Liver (tissue), 7 donors: ENCODE measurements at regions not wholly inside any gene's neighbourhood (a gene's known extent, or its start where the extent isn't known, plus 50 kb on each side); places are given as distances from the start of the nearest gene placed in this dataset.

Experiments used
- DNase-seq: peaks from one replicate; pipeline ENCODE4 v3.0.0-alpha.2; 2017; ENCODE audit warnings: low spot score
- H3K27ac ChIP-seq, 2 donors: one replicate each; pipeline ENCODE4 v1.7.0; 2013; ENCODE audit warnings: inconsistent platforms in 2 of 2, low read length in 2 of 2, control low read depth in 1 of 2, low read depth in 1 of 2, mild to moderate bottlenecking in 1 of 2
- H3K27me3 ChIP-seq, 4 donors: one replicate each; pipeline versions ENCODE4 v1.6.1 to v1.7.0; 2013; ENCODE audit warnings: low read length in 3 of 4, inconsistent platforms in 1 of 4, mild to moderate bottlenecking in 1 of 4, moderate library complexity in 1 of 4; ENCODE audit not compliant: control insufficient read depth in 4 of 4, insufficient read depth in 4 of 4
- H3K36me3 ChIP-seq, 4 donors: one replicate each; pipeline versions ENCODE4 v1.6.1 to v1.7.0; 2013; ENCODE audit warnings: low read length in 3 of 4, mild to moderate bottlenecking in 3 of 4, low read depth in 1 of 4, moderate library complexity in 1 of 4; ENCODE audit not compliant: control insufficient read depth in 4 of 4, insufficient read depth in 3 of 4
- H3K4me1 ChIP-seq, 4 donors: one replicate each; pipeline versions ENCODE4 v1.6.1 to v1.7.0; 2013; ENCODE audit warnings: low read length in 3 of 4, mild to moderate bottlenecking in 3 of 4, moderate library complexity in 1 of 4; ENCODE audit not compliant: control insufficient read depth in 4 of 4, insufficient read depth in 4 of 4
- H3K4me3 ChIP-seq, 3 donors: one replicate each; pipeline versions ENCODE4 v1.6.1 to v1.7.0; 2013; ENCODE audit warnings: low read length in 3 of 3, control low read depth in 1 of 3, low read depth in 1 of 3, mild to moderate bottlenecking in 1 of 3
- H3K9ac ChIP-seq, 2 donors: one replicate each; pipeline ENCODE4 v1.7.0; 2013; ENCODE audit warnings: low read length in 2 of 2, mild to moderate bottlenecking in 2 of 2, moderate library complexity in 2 of 2, control low read depth in 1 of 2, low read depth in 1 of 2
- H3K9me3 ChIP-seq, 4 donors: one replicate each; pipeline versions ENCODE4 v1.6.1 to v1.7.0; 2013; ENCODE audit warnings: low read length in 3 of 4; ENCODE audit not compliant: control insufficient read depth in 4 of 4
- EGR1 ChIP-seq, 2 donors: IDR thresholded peaks; 2 replicates each; pipeline ENCODE4 v1.6.1; 2016 to 2018; ENCODE audit warnings: antibody characterized with exemption in 2 of 2, low read depth in 2 of 2
- FOXA1 ChIP-seq: IDR thresholded peaks from 2 replicates; pipeline ENCODE4 v1.6.1; 2016; ENCODE audit warnings: antibody characterized with exemption
- FOXA2 ChIP-seq: IDR thresholded peaks from 2 replicates; pipeline ENCODE4 v1.6.1; 2016; ENCODE audit warnings: antibody characterized with exemption
- GABPA ChIP-seq, 2 donors: IDR thresholded peaks in 1 of 2; conservative IDR thresholded peaks in 1 of 2; 2 replicates each; pipeline ENCODE4 v1.6.1; 2016; ENCODE audit warnings: antibody characterized with exemption in 2 of 2, mild to moderate bottlenecking in 1 of 2, moderate library complexity in 1 of 2
- HNF4G ChIP-seq: IDR thresholded peaks from 2 replicates; pipeline ENCODE4 v1.6.1; 2016; ENCODE audit warnings: antibody characterized with exemption
- JUND ChIP-seq, 2 donors: IDR thresholded peaks; 2 replicates each; pipeline ENCODE4 v1.6.1; 2016; ENCODE audit warnings: antibody characterized with exemption in 2 of 2
- RAD21 ChIP-seq, 2 donors: IDR thresholded peaks; 2 replicates each; pipeline ENCODE4 v1.6.1; 2016; ENCODE audit warnings: antibody characterized with exemption in 2 of 2, mild to moderate bottlenecking in 2 of 2
- RXRA ChIP-seq, 2 donors: IDR thresholded peaks; 2 replicates each; pipeline ENCODE4 v1.6.1; 2017 to 2018; ENCODE audit warnings: antibody characterized with exemption in 2 of 2, mild to moderate bottlenecking in 1 of 2
- SP1 ChIP-seq: IDR thresholded peaks from 2 replicates; pipeline ENCODE4 v1.6.1; 2018; ENCODE audit warnings: antibody characterized with exemption, mild to moderate bottlenecking
- TAF1 ChIP-seq: conservative IDR thresholded peaks from 2 replicates; pipeline ENCODE4 v1.6.1; 2016; ENCODE audit warnings: antibody characterized with exemption, mild to moderate bottlenecking
- YY1 ChIP-seq: IDR thresholded peaks from 2 replicates; pipeline ENCODE4 v1.6.1; 2016; ENCODE audit warnings: antibody characterized with exemption, mild to moderate bottlenecking
- WGBS: extraction: QIAGEN DNeasy Blood & Tissue Kit; methylation state at CpG from one replicate; pipeline ENCODE4 v1.1.7; 2013; 5-methylcytosine and 5-hydroxymethylcytosine counted together
- TF ChIP-seq, protein P1 (sequence below): IDR thresholded peaks from 2 replicates; pipeline ENCODE4 v1.6.1; 2016; ENCODE audit warnings: antibody characterized with exemption
- TF ChIP-seq, protein P2 (sequence below): IDR thresholded peaks from 2 replicates; pipeline ENCODE4 v1.6.1; 2016; ENCODE audit warnings: antibody characterized with exemption
- TF ChIP-seq, protein P3 (sequence below): IDR thresholded peaks from 2 replicates; pipeline ENCODE4 v1.6.1; 2016; ENCODE audit warnings: antibody characterized with exemption
- donor health status: healthy.
- donor health status: healthy.
- donor health status: healthy.
- donor health status: healthy.

DNA sequence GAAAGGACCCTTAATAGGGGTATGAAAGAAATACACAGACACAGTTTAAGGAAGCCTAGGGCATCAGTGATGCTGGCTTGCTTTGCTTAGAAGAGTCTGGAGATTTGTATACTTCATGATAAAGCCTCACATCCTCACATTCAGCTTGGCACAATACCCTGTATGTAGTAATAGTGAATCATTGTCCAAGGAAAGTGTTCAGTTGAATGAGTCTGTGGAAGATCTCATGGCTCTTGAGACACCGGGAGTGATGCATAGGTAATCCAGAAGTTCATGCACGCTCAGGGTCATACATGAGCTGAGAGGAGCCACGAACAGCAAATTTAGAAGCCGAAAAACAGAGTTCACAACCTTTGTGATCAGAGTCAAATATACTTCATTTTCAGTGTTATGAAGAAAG lies 537.2 kb upstream of the TMPRSS15 start:
- no peak overlapping the region for H3K9ac ChIP-seq
- H3K36me3 ChIP-seq = no peaks in the 10 kb centered on the region
- TF ChIP-seq GABPA (IDR thresholded peaks at IDR 0.05 in 1 of 2, conservative IDR thresholded peaks at IDR 0.05 in 1 of 2) (no peak), JUND (IDR thresholded peaks at IDR 0.05) (no peak), YY1 (no peak), FOXA1 (no peak), RXRA (IDR thresholded peaks at IDR 0.05) (no peak), RAD21 (IDR thresholded peaks at IDR 0.05) (no peak), EGR1 (IDR thresholded peaks at IDR 0.05; ENCODE audit: low read depth in 2 of 2) (no peak), FOXA2 (no peak)
- TF ChIP-seq, protein P1, sequence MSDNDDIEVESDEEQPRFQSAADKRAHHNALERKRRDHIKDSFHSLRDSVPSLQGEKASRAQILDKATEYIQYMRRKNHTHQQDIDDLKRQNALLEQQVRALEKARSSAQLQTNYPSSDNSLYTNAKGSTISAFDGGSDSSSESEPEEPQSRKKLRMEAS = no peak
- TF ChIP-seq, protein P2, sequence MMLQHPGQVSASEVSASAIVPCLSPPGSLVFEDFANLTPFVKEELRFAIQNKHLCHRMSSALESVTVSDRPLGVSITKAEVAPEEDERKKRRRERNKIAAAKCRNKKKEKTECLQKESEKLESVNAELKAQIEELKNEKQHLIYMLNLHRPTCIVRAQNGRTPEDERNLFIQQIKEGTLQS = no peak
- TF ChIP-seq, protein P3, sequence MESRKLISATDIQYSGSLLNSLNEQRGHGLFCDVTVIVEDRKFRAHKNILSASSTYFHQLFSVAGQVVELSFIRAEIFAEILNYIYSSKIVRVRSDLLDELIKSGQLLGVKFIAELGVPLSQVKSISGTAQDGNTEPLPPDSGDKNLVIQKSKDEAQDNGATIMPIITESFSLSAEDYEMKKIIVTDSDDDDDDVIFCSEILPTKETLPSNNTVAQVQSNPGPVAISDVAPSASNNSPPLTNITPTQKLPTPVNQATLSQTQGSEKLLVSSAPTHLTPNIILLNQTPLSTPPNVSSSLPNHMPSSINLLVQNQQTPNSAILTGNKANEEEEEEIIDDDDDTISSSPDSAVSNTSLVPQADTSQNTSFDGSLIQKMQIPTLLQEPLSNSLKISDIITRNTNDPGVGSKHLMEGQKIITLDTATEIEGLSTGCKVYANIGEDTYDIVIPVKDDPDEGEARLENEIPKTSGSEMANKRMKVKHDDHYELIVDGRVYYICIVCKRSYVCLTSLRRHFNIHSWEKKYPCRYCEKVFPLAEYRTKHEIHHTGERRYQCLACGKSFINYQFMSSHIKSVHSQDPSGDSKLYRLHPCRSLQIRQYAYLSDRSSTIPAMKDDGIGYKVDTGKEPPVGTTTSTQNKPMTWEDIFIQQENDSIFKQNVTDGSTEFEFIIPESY = no peak
- H3K9me3 ChIP-seq = no peaks in the 10 kb centered on the region
- H3K4me3 ChIP-seq = no peak overlapping the region
- no peaks in the 10 kb centered on the region for H3K27me3 ChIP-seq
- no peak for DNase-seq
- no peaks in the 10 kb centered on the region for H3K4me1 ChIP-seq
- 63% methylated on average over 4 of the region's 4 CpGs for WGBS
- no peak overlapping the region for H3K27ac ChIP-seq

DNA sequence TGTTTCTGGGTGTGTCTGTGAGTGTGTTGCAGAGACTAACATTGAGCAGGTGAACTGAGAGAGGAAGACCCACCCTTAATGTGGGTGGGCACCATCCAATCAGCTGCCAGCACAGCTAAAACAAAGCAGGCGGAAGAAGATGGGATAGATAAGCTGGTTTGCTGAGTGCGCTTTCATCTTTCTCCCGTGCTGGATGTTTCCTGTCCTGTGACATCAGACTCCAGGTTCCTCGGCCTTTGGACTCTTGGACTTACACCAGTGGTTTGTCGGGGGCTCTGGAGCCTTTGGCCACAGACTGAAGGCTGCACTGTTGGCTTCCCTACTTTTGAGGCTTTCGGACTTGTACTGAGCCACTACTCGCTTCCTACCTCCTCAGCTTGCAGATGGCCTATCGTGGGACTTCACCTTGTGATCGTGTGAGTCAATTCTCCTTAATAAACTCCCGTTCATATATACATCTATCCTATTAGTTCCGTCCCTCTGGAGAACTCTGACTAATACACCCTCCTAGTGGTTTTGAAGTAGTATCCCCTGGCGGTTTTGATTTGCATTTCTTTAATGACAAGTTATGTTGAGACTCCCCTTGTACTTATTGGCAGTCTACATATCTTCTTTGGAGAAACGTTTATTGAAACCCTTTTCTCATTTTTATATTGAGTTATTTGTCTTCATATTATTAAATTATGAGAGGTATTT lies 546.6 kb upstream of the TMPRSS15 start:
- no peak for DNase-seq
- no peak for TF ChIP-seq YY1
- TF ChIP-seq FOXA2 = no peak
- TF ChIP-seq TAF1 = no peak
- TF ChIP-seq HNF4G = no peak
- no peak for TF ChIP-seq FOXA1
- TF ChIP-seq, protein P3 = no peak
- TF ChIP-seq, protein P2 = no peak
- no peak for TF ChIP-seq RAD21 (IDR thresholded peaks at IDR 0.05)
- TF ChIP-seq JUND (IDR thresholded peaks at IDR 0.05) = no peak
- TF ChIP-seq SP1 = no peak
- WGBS = 75% methylated on average over 13 of the region's 13 CpGs
- Histone ChIP-seq H3K4me3 (no peak overlapping the region), H3K9me3 (no peaks in the 10 kb centered on the region), H3K36me3 (no peaks in the 10 kb centered on the region), H3K4me1 (no peaks in the 10 kb centered on the region), H3K27me3 (no peaks in the 10 kb centered on the region), H3K27ac (no peak overlapping the region), H3K9ac (no peak overlapping the region)
